IPS DF 6.9 (cell line): ENCODE measurements at regions not wholly inside any gene's neighbourhood (a gene's known extent, or its start where the extent isn't known, plus 50 kb on each side); places are given as distances from the start of the nearest gene placed in this dataset.

Experiments used
- DNase-seq: peaks from one replicate; pipeline ENCODE4 v3.0.0-alpha.2; 2013; ENCODE audit warnings: low read depth, low spot score
- H3K27ac ChIP-seq: one replicate; pipeline ENCODE4 v1.5.1; 2013; ENCODE audit warnings: low read length, control low read depth
- H3K27me3 ChIP-seq: 2 replicates; pipeline ENCODE4 v1.6.1; 2013; ENCODE audit warnings: mild to moderate bottlenecking, low read length; ENCODE audit not compliant: control insufficient read depth, insufficient read depth
- H3K36me3 ChIP-seq: 2 replicates; pipeline ENCODE4 v1.6.1; 2013; ENCODE audit warnings: low read length; ENCODE audit not compliant: control insufficient read depth, insufficient read depth
- H3K4me1 ChIP-seq: 2 replicates; pipeline ENCODE4 v1.6.1; 2013; ENCODE audit warnings: low read length; ENCODE audit not compliant: control insufficient read depth, insufficient read depth
- H3K4me3 ChIP-seq: 2 replicates; pipeline ENCODE4 v1.5.1; 2013; ENCODE audit warnings: mild to moderate bottlenecking, low read length
- H3K9me3 ChIP-seq: 2 replicates; pipeline ENCODE4 v1.6.1; 2013; ENCODE audit warnings: low read length, inconsistent platforms; ENCODE audit not compliant: control insufficient read depth, insufficient read depth
- WGBS: extraction: QIAGEN DNeasy Blood & Tissue Kit; methylation state at CpG from one replicate; pipeline ENCODE4 v1.1.7; 2013; ENCODE audit warnings: mixed read lengths, missing lambda C conversion rate; ENCODE audit not compliant: insufficient read length, insufficient coverage; 5-methylcytosine and 5-hydroxymethylcytosine counted together

DNA sequence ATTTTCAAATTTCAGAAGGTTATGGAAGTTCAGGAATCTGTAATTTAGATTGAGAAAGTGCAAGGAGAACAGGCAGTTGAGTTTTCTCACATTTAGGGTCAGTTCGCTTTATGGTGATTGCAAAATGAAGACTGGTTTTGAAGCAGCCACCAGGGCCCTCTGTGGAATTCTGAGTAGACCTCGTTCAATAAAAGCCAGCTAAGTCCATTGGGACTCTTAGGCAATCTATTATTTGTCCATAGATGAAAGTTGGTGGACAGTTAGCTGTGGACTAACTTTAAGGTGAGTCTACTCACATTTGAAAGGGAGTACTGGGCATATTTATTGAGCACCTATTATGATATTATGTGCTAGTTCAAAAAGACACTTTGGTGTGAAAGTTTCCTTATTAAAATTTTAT is 266.3 kb upstream of the LINC00305 start:
- no CpG with 5 or more reads among the region's 2 CpGs for WGBS
- Histone ChIP-seq H3K9me3 (no peaks in the 10 kb centered on the region), H3K4me3 (no peak overlapping the region), H3K27ac (no peak overlapping the region), H3K4me1 (0 out of 2 replicates have a peak, but pooled peaks cover 2% of the 10 kb centered on the region), H3K36me3 (no peaks in the 10 kb centered on the region), H3K27me3 (0 out of 2 replicates have a peak, but pooled peaks cover 1% of the 10 kb centered on the region)
- DNase-seq = no peak

DNA sequence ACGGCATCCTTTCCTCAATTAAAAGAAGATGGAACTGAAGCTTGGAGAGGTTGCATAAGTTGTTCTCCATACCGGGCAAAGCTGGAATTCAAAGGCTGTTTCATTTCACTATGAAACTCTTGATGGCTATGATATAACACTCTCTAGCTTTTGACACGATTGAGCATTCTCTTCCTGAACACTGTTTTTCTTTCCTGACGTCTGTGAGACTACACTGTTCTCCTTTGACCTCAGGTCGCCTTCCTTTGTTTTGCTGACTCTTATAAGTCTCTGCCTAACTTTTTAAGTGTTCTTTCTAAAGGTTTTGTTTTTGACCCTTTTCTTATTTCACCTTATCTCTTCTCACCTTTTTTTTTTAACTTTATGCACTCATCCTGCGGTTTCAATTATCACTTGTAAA is 261.8 kb upstream of the LINC00305 start:
- Histone ChIP-seq H3K4me1 (0 out of 2 replicates have a peak, but pooled peaks cover 2% of the 10 kb centered on the region), H3K9me3 (no peaks in the 10 kb centered on the region), H3K4me3 (no peak overlapping the region), H3K36me3 (no peaks in the 10 kb centered on the region), H3K27ac (no peak overlapping the region), H3K27me3 (0 out of 2 replicates have a peak, but pooled peaks cover 1% of the 10 kb centered on the region)
- no peak for DNase-seq
- 100% methylated on average over 1 of the region's 6 CpGs for WGBS

DNA sequence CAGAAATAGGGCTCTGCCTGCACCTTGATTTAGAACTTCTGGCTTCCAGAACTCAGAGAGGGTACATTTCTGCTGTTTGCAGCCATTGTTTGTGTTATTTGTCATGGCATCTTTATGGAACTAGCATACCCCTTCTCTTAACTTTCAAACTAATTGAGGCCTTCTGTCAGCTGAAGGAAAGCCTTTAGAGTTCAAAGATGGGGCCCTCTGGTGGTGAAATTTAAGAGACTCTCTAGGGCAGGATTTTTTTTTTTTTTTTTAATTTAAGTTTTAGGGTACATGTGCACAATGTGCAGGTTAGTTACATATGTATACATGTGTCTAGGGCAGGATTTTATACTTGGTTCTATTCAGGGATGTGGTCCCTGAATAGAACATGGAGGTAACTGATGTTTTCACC is 260.6 kb upstream of the LINC00305 start:
- Histone ChIP-seq H3K4me3 (no peak overlapping the region), H3K36me3 (no peaks in the 10 kb centered on the region), H3K27me3 (no peaks in the 10 kb centered on the region), H3K27ac (no peak overlapping the region), H3K9me3 (no peaks in the 10 kb centered on the region), H3K4me1 (0 out of 2 replicates have a peak, but pooled peaks cover 2% of the 10 kb centered on the region)
- no peak for DNase-seq

DNA sequence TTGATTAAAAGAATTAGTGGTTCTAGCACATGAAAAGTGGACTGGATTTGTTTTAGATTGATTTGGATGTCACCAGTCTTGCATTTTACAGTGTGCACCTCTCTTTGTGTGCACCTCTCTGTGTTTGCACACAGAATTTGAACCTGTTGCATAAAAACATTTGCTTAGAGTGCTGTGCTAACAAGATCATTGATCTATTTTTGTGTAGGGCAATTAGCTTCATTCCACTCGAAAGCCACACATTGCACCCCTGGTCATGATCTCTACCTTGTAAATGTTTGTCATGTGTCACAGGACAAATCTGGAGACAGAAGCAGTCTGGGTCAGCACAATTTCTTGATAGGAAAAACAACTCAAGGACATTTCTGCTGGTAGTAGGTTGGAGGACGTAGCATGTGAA is 258.7 kb upstream of the LINC00305 start:
- no peak for DNase-seq
- no peak overlapping the region for H3K4me3 ChIP-seq
- no peak overlapping the region for H3K27ac ChIP-seq
- 0 out of 2 replicates have a peak, but pooled peaks cover 2% of the 10 kb centered on the region for H3K4me1 ChIP-seq
- H3K9me3 ChIP-seq = no peaks in the 10 kb centered on the region
- WGBS = no CpG with 5 or more reads among the region's 2 CpGs
- no peaks in the 10 kb centered on the region for H3K36me3 ChIP-seq
- H3K27me3 ChIP-seq = no peaks in the 10 kb centered on the region

DNA sequence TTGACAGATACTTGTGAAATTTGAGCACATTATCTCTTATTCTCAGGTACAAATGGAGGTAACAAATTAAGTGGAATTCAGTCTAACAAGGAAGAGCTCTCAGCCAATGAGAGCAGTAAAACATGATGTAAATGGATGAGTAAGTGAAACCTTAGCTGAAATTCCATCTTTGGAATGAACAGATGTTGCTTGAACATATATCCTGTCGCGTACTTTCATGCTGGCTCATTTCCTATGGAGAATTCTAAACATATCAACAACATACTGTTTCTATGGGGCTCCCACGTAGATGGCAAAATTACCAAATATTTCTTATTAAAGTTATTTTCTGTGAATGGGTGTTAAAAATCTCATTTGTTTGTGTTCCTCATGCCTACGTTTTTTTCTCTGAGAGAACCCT is 256.3 kb upstream of the LINC00305 start:
- no peak for DNase-seq
- Histone ChIP-seq H3K9me3 (no peaks in the 10 kb centered on the region), H3K27ac (no peak overlapping the region), H3K27me3 (no peaks in the 10 kb centered on the region), H3K4me1 (0 out of 2 replicates have a peak, but pooled peaks cover 2% of the 10 kb centered on the region), H3K36me3 (no peaks in the 10 kb centered on the region), H3K4me3 (no peak overlapping the region)
- no CpG with 5 or more reads among the region's 4 CpGs for WGBS

DNA sequence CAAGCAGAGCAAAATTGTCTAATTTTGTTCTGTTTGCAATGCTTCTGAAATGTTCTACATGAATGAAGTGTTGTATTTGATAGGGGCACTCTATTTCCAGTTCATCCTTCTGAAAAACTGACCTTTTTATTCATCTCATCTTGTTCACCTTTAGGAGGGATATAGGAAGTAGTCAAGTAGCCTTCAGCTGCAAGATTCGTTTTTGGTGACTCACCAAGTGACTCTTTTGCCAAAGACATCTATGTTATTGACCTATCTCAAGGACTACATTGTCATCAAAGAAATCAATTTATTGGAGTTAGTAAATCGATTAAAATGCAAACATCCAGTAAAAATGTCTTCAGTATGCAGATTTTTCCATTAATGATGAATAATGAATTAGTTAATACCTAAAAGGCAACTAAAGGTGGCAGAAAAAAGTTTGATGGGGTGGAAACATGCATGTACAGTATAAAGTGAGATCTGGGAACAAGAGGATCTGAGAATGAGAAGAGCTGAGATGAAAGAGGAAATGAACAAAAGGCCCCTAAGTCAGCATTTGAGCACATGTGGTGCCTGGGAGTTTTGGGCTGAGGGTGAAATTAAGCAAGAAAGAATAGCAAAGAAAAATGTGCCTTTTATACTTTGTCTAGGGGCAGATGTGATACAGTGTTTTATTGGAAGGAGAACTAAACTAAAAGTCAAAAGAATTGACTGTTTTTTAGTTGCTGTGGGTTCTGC is 255.1 kb upstream of the LINC00305 start:
- WGBS = no CpG with 5 or more reads among the region's 2 CpGs
- Histone ChIP-seq H3K27me3 (no peaks in the 10 kb centered on the region), H3K9me3 (no peaks in the 10 kb centered on the region), H3K36me3 (no peaks in the 10 kb centered on the region), H3K4me1 (no peaks in the 10 kb centered on the region), H3K4me3 (no peak overlapping the region), H3K27ac (no peak overlapping the region)
- no peak for DNase-seq

DNA sequence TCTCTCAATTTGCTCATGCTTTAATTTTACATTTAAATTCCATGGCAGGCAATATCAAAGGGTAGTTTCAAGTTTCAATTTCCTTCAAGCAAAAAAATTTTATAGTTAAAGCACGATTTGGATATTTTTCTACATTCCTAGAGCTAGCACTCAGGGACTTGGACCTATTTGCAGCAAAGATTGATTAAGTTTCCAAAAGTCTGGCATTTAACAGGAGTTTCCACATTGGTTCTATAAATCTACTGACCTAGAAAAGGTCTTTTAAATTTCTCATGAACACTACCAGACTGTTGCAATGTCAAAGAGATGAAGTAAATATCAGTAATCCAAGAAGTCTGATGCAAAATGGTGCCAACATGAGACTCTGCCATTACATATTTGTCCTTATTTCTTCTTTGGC is 253.7 kb upstream of the LINC00305 start:
- Histone ChIP-seq H3K9me3 (no peaks in the 10 kb centered on the region), H3K4me1 (no peaks in the 10 kb centered on the region), H3K27ac (no peak overlapping the region), H3K36me3 (no peaks in the 10 kb centered on the region), H3K4me3 (no peak overlapping the region), H3K27me3 (no peaks in the 10 kb centered on the region)
- no CpG with 5 or more reads among the region's 1 CpG for WGBS
- DNase-seq = no peak

DNA sequence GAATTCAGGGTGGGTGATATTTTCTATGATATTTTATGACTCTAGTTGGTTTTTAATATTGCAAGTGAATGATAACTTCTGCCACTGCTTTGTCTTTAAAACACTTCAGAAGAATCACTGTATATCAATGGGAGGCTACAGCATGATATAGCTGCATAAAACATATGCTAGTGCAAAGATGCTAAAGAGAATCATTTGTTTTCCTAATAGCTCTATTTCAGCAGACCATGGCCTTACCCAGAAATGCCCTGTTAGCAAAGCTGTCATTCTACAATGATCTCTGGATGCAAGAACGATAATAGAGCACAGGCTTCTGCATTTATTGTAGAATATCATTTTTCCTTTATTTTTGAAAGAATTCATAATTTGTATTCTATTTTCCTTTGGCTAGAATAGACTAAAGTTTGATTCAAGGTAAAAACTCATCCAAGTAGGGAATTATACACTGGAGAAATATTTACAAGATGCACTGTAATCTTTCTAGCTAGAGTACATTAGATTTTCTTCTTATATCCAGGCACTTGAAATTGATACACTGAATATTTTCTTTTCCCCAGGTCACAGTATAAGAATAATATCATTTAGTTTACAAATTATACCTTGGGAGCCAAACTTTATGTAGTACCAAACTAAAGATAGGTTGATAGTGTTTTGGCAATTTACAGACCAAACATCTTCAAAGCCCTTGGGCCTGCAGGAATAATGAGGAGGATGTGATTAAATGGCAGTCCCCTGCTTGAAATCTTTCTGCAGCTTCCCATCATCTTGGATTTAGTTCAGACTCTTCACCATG is 252.6 kb upstream of the LINC00305 start:
- no peak for DNase-seq
- H3K36me3 ChIP-seq = no peaks in the 10 kb centered on the region
- no peak overlapping the region for H3K27ac ChIP-seq
- H3K4me1 ChIP-seq = no peaks in the 10 kb centered on the region
- no peak overlapping the region for H3K4me3 ChIP-seq
- no CpG with 5 or more reads among the region's 1 CpG for WGBS
- H3K27me3 ChIP-seq = no peaks in the 10 kb centered on the region
- H3K9me3 ChIP-seq = no peaks in the 10 kb centered on the region

DNA sequence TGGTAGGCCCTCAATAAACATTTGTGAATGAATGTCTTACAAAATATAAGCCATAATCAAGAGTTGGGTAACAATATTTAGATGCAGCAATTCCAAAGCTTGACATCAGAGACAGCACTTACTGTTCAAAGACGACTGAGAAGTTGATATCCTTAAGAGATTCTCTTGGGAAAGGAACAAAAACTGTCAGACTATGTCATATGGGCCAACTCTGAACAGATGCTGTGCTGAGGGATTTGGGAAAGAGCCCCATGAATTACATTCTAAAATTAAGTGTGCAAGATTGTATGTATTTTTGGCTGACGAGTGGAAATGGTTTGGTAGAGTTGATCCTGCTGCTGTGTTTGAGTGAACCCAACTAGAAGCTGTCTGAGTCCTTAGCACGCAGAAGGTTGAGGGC is 250.7 kb upstream of the LINC00305 start:
- no peak for DNase-seq
- Histone ChIP-seq H3K36me3 (no peaks in the 10 kb centered on the region), H3K4me1 (no peaks in the 10 kb centered on the region), H3K4me3 (no peak overlapping the region), H3K27ac (no peak overlapping the region), H3K9me3 (no peaks in the 10 kb centered on the region), H3K27me3 (no peaks in the 10 kb centered on the region)
- WGBS = no CpG with 5 or more reads among the region's 3 CpGs

DNA sequence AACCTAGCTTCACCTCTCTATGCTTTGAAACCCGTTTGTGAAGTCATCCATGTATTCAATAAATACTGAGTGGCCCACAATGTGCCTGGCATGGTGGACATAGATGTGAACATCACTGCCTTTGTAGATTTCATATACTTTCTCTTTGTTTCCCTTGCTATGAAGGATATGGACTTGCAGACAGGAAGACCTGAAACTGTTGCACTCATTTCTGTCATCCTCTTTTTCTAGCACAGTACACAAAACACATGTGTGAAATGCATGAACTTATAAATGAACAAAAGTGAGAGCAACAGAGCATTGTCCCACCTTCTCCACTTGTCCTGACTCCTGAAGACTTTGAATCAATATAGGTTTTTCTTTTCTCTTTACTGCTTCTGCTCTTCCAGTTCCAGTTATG is 249.4 kb upstream of the LINC00305 start:
- no peak overlapping the region for H3K4me3 ChIP-seq
- no peak for DNase-seq
- no CpG with 5 or more reads among the region's 1 CpG for WGBS
- no peaks in the 10 kb centered on the region for H3K27me3 ChIP-seq
- H3K36me3 ChIP-seq = no peaks in the 10 kb centered on the region
- H3K9me3 ChIP-seq = no peaks in the 10 kb centered on the region
- H3K4me1 ChIP-seq = no peaks in the 10 kb centered on the region
- no peak overlapping the region for H3K27ac ChIP-seq
